Stimulated activated CD4-positive, alpha-beta T cell treated with anti-CD3 and anti-CD28 coated beads, Interleukin-2, amount 100 ng/mL, for 24 hours (primary cell): ENCODE measurements at regions not wholly inside any gene's neighbourhood (a gene's known extent, or its start where the extent isn't known, plus 50 kb on each side); places are given as distances from the start of the nearest gene placed in this dataset.
"Not testable (repeated sequence)": the region's sequence is repeated elsewhere in the genome, so short reads cannot be mapped to it uniquely, and the experiment has no call there.

ENCODE experiments used
- DNase-seq, 2 donors: peaks; one replicate each; pipeline ENCODE4 v3.0.0-alpha.2; 2020

GRCh38 chr11:57047610-57048009, 58.9 kb downstream of the OR5AK2 start:
- DNase-seq, result no peak

GRCh38 chr11:57049749-57050148, 61.0 kb downstream of the OR5AK2 start:
- DNase-seq, result no peak

- DNase-seq, result no peak
Observed at GRCh38 chr11:57054817-57055216, 66.1 kb downstream of the OR5AK2 start.

- no peak for DNase-seq
Observed at GRCh38 chr11:57055744-57056143, 67.0 kb downstream of the OR5AK2 start.

- DNase-seq, result no peak
Observed at GRCh38 chr11:57056735-57057134, 68.0 kb downstream of the OR5AK2 start.

DNA sequence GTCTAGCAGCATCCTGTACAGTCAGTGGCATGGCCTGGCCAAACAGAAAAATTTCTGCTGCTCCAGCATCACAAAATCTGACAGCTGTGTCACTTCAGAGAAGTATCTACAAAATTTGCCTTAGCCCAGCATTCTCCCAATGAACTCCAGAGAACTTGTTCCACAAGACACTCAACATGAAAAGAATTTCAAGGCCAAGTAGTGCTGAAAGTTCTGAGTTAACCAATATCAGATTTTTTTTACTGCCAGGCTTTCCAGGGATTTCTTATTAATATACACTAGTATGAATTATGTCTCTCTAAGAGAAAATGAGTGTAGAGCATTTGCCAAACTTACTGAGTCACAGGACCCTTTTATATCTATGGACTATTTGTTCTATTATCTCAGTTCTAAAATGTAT, 68.8 kb downstream of the OR5AK2 start:
- DNase-seq, result no peak

- DNase-seq, result not testable (repeated sequence)
Observed at GRCh38 chr11:57062957-57063356, 74.2 kb downstream of the OR5AK2 start.

GRCh38 chr11:57069942-57070341, 81.2 kb downstream of the OR5AK2 start:
- no peak for DNase-seq

GRCh38 chr11:57071829-57072228, 83.1 kb downstream of the OR5AK2 start:
- DNase-seq, result no peak

GRCh38 chr11:57072640-57073039, 83.9 kb downstream of the OR5AK2 start:
- no peak for DNase-seq

DNA sequence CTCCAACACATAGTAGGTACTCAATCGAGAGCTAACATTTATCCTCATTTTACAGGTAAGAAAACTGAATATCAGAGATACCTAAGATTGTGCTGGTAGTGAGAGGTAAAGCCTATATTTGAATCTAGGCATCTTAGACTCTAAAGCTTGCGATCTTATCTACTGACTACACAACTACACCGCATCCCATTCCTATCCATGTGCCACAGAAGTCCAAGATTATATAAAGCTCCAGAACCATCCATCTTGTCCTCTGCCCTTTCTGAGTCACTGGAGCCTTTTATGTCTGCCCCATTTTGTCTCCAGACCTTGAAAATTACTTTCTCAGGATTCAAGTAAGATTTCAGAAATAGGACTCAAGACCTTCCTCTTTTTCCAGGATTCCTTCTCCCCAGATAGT, 84.4 kb downstream of the OR5AK2 start:
- no peak for DNase-seq

DNA sequence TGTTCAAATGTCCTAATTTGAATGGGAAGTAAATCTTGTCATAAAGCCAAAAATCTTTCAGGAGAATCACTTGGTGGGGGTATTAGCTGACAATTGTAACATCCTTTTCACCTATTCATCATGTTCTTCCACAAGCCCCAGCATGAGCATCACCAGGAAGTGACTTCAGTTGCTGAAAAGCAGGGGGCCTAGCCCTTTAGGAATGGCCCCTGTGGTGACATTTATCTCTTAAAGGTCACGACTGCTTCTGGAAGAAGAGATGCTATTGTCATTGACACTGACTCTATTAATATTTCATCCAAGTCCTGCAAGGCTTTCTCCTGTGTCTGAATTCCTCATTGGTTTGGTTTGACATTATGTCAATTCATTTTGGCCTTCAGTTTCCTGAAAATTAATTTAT, 92.6 kb downstream of the OR5AK2 start:
- DNase-seq, result no peak

GRCh38 chr11:57082125-57082524, 93.4 kb downstream of the OR5AK2 start:
- no peak for DNase-seq

DNA sequence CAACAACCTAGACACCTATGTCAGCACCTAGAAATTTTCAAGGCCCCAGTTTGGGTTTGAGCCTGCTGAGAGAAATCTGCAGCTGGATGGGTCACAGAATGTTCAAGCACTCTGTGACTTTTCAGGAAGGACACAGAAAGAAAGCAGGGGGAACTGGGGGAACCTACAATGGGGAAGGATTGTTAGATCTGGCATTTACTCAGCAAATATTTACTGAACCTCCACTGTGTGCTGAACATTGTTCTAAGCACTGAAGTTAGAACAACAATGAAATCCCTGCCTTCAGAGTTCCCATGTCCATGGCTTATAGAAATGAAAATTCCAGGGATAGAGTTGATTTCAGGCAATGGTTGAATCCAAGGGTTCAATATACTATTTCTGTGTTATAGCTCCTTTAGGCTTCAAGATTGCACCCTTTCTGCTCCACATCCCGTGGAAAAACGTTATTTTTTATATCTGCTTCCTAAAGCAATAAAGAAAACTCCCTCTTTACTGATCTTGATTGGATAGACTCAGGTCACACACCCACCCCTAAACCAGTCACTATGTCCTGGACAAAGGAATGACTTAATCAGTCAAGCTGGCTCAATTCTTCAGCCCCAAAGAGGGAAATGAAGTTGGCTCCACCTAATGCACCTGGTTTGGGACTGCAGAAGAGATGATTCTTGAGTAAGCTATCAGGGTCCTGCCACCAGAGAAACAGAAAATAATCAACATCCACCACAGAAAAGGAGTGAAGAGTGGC, 95.1 kb downstream of the OR5AK2 start:
- no peak for DNase-seq

- no peak for DNase-seq
Observed at GRCh38 chr11:57085611-57086010, 96.1 kb upstream of the LRRC55 start.

GRCh38 chr11:57087991-57088390, 93.8 kb upstream of the LRRC55 start:
- no peak for DNase-seq

DNA sequence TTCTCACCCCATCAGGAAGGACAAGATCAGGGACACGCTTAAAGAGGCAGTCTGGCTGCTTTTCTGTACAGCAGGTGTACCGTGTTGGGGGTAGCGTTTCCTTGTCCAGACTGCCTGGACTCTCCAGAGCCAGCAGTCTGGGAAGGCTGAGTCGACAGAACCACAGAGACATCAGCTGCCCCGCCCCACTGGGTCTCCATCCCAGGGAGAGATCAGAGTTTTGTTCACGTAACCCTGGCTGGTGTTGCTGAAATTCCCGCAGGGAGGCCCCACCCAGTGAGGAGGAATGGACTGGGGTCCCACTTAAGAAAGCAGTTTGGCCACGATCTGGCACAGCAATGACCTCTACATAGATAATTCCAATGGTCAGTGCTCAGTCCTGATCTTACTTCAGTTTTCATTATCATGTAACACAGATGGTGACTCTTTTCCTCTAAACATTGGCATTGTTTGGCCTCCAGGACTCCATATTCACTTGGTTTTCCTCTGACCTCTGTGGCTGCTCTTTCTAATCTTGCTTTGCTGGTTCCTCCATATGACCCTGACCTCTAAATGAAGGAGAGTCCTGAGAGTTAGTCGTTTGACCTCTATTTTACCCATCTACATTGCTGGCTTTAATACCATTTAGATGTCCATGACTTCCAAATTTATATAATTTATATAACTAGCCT, 89.6 kb upstream of the LRRC55 start:
- DNase-seq, result no peak

GRCh38 chr11:57094181-57094935, 87.4 kb upstream of the LRRC55 start:
- DNase-seq, result no peak

DNA sequence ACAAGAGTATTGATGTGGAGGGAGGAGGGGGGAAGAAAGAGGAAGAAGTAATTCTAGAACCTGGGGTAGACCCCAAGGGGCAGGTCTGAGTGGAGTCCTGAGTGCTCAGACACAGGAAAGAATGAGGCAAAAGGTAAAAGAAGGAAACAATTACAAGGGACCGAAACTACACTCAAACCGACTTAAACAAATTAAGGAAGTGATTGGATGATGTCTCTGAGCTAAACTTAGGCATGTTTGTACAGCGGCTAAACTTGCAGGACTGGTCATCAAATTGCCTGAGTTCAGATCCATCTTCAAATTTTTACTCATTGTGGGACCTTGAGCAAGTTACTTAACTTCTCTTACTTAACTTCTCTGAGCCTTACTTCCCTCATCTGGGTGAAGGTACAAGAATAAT, 86.3 kb upstream of the LRRC55 start:
- no peak for DNase-seq

GRCh38 chr11:57095896-57096295, 85.9 kb upstream of the LRRC55 start:
- DNase-seq, result no peak

DNA sequence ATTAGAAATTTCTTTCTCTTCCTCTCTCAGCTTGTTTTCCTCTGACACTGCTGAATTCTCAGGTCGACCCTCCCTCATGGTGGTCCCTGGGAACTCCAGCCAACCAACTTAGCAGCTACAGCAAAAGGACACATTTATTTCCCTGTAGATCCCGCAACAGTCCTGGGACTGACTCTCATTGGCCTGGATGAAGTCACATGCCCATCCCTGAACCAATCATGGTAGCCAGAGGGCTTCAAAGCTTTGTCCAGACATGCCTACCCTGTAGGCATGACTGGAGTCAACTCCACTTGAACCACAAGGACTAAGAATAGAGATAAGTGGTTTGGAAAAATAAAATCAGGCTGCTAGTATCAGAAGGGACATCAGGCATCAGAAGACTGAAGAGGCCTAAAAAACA, 84.6 kb upstream of the LRRC55 start:
- DNase-seq, result no peak

DNA sequence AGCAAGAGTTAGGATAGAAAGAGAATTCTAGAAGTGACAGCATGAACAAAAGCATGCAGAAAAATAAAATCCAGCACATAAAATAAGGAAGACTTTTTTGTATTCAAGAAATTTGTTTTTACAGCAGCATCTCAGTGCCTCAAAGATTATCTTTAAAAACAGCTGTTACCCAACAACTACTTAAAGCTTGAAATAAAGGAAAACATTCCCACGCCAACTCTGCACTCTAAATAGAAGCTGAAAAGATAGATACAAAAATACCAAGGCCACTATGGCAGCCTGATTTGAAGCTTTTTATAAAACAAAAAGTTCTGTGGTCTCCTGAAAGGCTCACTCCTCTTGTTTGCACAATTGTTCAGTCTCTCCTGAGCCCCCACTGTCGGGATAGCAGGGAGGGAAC, 83.6 kb upstream of the LRRC55 start:
- DNase-seq, result no peak

DNA sequence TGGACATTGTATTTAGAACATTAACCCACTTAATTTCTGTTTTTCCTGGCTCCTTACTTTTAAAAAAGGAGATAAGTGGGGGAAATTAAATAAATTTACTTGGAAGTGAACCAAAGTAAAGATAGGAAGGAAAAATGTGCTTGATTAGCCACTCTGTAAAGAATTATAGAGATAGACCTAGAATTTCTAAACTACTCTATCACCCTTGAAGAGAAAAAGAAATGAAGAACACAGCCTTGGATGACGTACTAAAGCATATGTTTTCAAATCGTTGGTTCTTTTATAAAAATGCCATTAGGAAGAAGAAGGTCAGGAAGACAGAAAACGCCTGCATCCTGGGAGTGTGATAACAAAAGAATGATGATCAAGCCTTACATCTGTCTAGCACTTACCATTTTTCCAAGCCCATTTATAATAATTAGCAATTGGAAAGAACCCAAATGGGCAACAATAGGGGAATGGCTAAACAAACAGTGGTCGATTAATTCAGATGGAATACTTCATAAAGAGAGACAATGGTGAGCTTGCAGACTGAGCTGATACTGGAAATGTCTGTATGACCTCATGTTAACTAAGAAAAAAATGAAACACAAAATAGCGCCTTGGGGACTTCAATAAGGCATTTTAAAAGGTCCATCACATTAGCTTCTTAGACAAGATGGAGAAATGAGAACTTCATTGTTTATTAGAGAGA, 81.0 kb upstream of the LRRC55 start:
- DNase-seq, result no peak
